T-helper 9 cell (primary cell): ENCODE measurements at regions not wholly inside any gene's neighbourhood (a gene's known extent, or its start where the extent isn't known, plus 50 kb on each side); places are given as distances from the start of the nearest gene placed in this dataset.
A peak's percentile ranks its signal among the peaks of the same experiment; 100 is the strongest.
"Not testable (repeated sequence)": the region's sequence is repeated elsewhere in the genome, so short reads cannot be mapped to it uniquely, and the experiment has no call there.

Source experiments
- DNase-seq: peaks from one replicate; pipeline ENCODE4 v3.0.0-alpha.2; 2020

DNA sequence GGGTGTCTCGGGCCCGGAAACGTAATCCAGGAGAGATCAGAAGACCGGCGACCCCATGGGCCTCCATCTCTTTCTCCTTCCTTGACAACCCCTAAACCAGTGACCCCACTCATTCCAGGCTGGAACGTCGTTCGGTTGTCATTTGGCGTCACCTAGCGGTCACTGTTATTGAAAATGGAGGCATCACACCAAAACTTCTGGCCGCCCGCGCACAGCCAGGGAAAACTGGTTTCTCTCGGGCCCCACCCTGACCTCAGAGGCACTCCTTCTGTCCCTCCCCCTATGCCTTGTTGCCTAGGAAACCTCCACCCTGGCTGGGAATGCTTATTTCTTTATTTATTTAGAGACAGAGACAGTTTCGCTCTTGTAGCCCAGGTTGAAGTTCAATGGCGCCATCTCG, 2327.3 kb upstream of the TPTE start:
- DNase-seq, result not testable (repeated sequence)

DNA sequence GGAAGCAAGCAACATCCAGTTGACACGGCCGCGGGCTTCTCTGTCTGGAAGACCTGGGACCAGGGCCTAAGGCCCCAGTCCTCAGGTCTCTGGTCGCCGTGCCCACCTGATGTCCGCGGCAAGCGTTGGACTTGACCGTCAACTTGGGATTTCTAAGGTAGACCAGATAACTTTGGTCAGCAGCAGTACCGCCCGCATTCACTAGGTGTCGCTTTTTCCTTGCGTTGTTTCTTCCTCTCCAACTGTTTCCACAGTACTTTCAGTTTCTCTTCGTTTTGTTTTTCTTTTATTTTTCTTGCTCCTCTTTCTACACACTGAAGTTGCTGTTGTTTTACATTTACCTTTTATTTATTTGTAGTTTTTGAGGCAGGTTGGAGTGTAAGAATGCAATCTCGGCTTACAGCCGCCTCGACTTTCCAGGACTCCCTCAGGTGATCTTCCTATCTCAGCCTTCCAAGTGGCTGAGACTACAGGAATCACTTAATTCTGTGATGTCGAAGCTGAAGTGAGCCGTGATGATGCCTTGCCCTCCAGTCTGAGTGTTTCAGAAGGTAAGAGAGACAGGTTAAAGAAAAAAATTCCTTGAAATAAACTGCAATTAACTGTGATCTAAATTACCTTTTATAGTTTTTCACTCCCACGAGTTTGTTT, 2323.9 kb upstream of the TPTE start:
- DNase-seq, result not testable (repeated sequence)

DNA sequence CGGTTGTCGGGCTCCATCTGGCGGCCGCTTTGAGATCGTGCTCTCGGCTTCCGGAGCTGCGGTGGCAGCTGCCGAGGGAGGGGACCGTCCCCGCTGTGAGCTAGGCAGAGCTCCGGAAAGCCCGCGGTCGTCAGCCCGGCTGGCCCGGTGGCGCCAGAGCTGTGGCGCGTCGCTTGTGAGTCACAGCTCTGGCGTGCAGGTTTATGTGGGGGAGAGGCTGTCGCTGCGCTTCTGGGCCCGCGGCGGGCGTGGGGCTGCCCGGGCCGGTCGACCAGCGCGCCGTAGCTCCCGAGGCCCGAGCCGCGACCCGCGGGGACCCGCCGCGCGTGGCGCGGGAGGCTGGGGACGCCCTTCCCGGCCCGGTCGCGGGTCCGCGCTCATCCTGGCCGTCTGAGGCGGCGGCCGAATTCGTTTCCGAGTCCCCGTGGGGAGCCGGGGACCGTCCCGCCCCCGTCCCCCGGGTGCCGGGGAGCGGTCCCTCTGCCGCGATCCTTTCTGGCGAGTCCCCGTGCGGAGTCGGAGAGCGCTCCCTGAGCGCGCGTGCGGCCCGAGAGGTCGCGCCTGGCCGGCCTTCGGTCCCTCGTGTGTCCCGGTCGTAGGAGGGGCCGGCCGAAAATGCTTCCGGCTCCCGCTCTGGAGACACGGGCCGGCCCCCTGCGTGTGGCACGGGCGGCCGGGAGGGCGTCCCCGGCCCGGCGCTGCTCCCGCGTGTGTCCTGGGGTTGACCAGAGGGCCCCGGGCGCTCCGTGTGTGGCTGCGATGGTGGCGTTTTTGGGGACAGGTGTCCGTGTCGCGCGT, 2316.1 kb upstream of the TPTE start:
- DNase-seq, result not testable (repeated sequence)

DNA sequence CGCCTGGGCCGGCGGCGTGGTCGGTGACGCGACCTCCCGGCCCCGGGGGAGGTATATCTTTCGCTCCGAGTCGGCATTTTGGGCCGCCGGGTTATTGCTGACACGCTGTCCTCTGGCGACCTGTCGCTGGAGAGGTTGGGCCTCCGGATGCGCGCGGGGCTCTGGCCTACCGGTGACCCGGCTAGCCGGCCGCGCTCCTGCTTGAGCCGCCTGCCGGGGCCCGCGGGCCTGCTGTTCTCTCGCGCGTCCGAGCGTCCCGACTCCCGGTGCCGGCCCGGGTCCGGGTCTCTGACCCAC, 2315.5 kb upstream of the TPTE start:
- DNase-seq, result not testable (repeated sequence)

DNA sequence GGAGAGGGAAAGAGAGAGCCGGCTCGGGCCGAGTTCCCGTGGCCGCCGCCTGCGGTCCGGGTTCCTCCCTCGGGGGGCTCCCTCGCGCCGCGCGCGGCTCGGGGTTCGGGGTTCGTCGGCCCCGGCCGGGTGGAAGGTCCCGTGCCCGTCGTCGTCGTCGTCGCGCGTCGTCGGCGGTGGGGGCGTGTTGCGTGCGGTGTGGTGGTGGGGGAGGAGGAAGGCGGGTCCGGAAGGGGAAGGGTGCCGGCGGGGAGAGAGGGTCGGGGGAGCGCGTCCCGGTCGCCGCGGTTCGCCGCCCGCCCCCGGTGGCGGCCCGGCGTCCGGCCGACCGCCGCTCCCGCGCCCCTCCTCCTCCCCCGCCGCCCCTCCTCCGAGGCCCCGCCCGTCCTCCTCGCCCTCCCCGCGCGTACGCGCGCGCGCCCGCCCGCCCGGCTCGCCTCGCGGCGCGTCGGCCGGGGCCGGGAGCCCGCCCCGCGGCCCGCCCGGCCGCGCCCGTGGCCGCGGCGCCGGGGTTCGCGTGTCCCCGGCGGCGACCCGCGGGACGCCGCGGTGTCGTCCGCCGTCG, 2308.3 kb upstream of the TPTE start:
- DNase-seq, result peak; percentile 4

DNA sequence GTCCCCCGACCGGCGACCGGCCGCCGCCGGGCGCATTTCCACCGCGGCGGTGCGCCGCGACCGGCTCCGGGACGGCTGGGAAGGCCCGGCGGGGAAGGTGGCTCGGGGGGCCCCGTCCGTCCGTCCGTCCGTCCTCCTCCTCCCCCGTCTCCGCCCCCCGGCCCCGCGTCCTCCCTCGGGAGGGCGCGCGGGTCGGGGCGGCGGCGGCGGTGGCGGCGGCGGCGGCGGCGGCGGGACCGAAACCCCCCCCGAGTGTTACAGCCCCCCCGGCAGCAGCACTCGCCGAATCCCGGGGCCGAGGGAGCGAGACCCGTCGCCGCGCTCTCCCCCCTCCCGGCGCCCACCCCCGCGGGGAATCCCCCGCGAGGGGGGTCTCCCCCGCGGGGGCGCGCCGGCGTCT, 2306.8 kb upstream of the TPTE start:
- not testable (repeated sequence) for DNase-seq

DNA sequence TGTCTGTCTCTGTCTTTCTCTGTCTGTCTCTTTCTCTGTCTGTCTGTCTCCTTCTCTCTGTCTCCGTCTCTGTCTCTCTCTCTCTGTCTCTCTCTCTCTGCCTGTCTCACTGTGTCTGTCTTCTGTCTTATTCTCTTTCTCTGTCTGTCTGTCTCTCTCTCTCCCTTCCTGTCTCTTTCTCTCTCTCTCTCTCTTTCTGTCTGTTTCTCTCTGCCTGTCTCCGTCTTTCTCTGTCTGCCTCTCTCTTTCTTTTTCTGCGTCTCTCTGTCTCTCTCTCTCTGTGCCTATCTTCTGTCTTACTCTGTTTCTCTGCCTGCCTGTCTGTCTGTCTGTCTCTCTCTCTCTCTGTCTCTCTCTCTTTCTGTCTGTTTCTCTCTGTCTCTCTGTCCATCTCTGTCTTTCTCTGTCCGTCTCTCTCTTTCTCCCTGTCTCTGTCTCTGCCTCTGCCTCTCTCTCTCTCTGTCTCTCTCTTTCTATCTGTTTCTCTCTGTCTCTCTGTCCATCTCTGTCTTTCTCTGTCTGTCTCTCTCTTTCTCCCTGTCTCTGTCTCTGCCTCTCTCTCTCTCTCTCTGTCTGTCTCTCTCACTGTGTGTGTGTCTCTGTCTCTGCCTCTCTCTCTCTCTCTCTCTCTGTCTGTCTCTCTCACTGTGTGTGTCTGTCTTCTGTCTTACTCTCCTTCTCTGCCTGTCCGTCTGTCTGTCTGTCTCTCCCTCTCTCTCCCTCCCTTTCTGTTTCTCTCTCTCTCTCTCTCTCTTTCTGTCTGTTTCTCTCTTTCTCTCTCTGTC, 2291.8 kb upstream of the TPTE start:
- not testable (repeated sequence) for DNase-seq

DNA sequence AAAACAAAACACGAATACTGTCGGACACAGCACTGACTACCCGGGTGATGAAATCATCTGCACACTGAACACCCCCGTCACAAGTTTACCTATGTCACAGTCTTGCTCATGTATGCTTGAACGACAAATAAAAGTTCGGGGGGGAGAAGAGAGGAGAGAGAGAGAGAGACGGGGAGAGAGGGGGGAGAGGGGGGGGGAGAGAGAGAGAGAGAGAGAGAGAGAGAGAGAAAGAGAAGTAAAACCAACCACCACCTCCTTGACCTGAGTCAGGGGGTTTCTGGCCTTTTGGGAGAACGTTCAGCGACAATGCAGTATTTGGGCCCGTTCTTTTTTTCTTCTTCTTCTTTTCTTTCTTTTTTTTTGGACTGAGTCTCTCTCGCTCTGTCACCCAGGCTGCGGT, 2290.1 kb upstream of the TPTE start:
- not testable (repeated sequence) for DNase-seq

DNA sequence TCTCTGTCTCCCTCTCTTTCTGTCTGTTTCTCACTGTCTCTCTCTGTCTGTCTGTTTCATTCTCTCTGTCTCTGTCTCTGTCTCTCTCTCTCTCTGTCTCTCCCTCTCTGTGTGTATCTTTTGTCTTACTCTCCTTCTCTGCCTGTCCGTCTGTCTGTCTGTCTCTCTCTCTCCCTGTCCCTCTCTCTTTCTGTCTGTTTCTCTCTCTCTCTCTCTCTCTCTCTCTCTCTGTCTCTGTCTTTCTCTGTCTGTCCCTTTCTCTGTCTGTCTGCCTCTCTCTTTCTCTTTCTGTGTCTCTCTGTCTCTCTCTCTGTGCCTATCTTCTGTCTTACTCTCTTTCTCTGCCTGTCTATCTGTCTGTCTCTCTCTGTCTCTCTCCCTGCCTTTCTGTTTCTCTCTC, 2288.4 kb upstream of the TPTE start:
- not testable (repeated sequence) for DNase-seq

DNA sequence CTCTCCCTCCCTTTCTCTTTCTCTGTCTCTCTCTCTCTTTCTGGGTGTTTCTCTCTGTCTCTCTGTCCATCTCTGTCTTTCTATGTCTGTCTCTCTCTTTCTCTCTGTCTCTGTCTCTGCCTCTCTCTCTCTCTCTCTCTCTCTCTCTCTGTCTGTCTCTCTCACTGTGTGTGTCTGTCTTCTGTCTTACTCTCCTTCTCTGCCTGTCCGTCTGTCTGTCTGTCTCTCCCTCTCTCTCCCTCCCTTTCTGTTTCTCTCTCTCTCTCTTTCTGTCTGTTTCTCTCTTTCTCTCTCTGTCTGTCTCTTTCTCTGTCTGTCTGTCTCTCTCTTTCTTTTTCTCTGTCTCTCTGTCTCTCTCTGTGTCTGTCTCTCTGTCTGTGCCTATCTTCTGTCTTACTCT, 2287.3 kb upstream of the TPTE start:
- DNase-seq, result not testable (repeated sequence)

DNA sequence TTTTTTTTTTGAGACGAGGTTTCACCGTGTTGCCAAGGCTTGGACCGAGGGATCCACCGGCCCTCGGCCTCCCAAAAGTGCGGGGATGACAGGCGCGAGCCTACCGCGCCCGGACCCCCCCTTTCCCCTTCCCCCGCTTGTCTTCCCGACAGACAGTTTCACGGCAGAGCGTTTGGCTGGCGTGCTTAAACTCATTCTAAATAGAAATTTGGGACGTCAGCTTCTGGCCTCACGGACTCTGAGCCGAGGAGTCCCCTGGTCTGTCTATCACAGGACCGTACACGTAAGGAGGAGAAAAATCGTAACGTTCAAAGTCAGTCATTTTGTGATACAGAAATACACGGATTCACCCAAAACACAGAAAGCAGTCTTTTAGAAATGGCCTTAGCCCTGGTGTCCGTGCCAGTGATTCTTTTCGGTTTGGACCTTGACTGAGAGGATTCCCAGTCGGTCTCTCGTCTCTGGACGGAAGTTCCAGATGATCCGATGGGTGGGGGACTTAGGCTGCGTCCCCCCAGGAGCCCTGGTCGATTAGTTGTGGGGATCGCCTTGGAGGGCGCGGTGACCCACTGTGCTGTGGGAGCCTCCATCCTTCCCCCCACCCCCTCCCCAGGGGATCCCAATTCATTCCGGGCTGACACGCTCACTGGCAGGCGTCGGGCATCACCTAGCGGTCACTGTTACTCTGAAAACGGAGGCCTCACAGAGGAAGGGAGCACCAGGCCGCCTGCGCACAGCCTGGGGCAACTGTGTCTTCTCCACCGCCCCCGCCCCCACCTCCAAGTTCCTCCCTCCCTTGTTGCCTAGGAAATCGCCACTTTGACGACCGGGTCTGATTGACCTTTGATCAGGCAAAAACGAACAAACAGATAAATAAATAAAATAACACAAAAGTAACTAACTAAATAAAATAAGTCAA, 2276.4 kb upstream of the TPTE start:
- DNase-seq, result not testable (repeated sequence)

DNA sequence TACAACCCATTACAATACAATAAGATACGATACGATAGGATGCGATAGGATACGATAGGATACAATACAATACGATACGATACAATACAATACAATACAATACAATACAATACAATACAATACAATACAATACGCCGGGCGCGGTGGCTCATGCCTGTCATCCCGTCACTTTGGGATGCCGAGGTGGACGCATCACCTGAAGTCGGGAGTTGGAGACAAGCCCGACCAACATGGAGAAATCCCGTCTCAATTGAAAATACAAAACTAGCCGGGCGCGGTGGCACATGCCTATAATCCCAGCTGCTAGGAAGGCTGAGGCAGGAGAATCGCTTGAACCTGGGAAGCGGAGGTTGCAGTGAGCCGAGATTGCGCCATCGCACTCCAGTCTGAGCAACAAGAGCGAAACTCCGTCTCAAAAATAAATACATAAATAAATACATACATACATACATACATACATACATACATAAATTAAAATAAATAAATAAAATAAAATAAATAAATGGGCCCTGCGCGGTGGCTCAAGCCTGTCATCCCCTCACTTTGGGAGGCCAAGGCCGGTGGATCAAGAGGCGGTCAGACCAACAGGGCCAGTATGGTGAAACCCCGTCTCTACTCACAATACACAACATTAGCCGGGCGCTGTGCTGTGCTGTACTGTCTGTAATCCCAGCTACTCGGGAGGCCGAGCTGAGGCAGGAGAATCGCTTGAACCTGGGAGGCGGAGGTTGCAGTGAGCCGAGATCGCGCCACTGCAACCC, 2275.6 kb upstream of the TPTE start:
- not testable (repeated sequence) for DNase-seq

DNA sequence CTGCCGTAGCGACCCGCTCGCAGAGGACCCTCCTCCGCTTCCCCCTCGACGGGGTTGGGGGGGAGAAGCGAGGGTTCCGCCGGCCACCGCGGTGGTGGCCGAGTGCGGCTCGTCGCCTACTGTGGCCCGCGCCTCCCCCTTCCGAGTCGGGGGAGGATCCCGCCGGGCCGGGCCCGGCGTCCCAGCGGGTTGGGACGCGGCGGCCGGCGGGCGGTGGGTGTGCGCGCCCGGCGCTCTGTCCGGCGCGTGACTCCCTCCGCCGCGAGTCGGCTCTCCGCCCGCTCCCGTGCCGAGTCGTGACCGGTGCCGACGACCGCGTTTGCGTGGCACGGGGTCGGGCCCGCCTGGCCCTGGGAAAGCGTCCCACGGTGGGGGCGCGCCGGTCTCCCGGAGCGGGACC, 2269.7 kb upstream of the TPTE start:
- DNase-seq, result not testable (repeated sequence)

DNA sequence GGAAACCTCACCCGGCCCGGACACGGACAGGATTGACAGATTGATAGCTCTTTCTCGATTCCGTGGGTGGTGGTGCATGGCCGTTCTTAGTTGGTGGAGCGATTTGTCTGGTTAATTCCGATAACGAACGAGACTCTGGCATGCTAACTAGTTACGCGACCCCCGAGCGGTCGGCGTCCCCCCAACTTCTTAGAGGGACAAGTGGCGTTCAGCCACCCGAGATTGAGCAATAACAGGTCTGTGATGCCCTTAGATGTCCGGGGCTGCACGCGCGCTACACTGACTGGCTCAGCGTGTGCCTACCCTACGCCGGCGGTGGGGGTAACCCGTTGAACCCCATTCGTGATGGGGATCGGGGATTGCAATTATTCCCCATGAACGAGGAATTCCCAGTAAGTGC, 2266.3 kb upstream of the TPTE start:
- DNase-seq, result peak; percentile 0

DNA sequence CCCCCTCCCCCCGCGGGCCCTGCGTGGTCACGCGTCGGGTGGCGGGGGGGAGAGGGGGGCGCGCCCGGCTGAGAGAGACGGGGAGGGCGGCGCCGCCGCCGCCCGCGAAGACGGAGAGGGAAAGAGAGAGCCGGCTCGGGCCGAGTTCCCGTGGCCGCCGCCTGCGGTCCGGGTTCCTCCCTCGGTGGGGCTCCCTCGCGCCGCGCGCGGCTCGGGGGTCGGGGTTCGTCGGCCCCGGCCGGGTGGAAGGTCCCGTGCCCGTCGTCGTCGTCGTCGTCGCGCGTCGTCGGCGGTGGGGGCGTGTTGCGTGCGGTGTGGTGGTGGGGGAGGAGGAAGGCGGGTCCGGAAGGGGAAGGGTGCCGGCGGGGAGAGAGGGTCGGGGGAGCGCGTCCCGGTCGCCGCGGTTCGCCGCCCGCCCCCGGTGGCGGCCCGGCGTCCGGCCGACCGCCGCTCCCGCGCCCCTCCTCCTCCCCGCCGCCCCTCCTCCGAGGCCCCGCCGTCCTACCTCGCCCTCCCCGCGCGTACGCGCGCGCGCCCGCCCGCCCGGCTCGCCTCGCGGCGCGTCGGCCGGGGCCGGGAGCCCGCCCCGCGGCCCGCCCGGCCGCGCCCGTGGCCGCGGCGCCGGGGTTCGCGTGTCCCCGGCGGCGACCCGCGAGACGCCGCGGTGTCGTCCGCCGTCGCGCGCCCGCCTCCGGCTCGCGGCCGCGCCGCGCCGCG, 2264.1 kb upstream of the TPTE start:
- peak; percentile 64 for DNase-seq

DNA sequence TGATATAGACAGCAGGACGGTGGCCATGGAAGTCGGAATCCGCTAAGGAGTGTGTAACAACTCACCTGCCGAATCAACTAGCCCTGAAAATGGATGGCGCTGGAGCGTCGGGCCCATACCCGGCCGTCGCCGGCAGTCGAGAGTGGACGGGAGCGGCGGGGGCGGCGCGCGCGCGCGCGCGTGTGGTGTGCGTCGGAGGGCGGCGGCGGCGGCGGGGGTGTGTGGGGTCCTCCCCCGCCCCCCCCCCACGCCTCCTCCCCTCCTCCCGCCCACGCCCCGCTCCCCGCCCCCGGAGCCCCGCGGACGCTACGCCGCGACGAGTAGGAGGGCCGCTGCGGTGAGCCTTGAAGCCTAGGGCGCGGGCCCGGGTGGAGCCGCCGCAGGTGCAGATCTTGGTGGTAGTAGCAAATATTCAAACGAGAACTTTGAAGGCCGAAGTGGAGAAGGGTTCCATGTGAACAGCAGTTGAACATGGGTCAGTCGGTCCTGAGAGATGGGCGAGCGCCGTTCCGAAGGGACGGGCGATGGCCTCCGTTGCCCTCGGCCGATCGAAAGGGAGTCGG, 2261.2 kb upstream of the TPTE start:
- DNase-seq, result not testable (repeated sequence)
